ENCODE measurements at regions not wholly inside any gene's neighbourhood (a gene's known extent, or its start where the extent isn't known, plus 50 kb on each side); places are given as distances from the start of the nearest gene placed in this dataset.
A peak's percentile ranks its signal among the peaks of the same experiment; 100 is the strongest.

GRCh38 chr5:67983251-67984110 lies 232.1 kb upstream of the PIK3R1 start (continued):
- TF ChIP-seq ZNF18 (tag by site-specific recombination; IDR thresholded peaks at IDR 0.05) (no peak), ZNF366 (tag by site-specific recombination; conservative IDR thresholded peaks at IDR 0.05) (peak; percentile 88), ZNF510 (tag by site-specific recombination; IDR thresholded peaks at IDR 0.05; ENCODE audit: insufficient replicate concordance) (peak; percentile 48), ZNF692 (tag by site-specific recombination; IDR thresholded peaks at IDR 0.05) (peak; percentile 90), PRDM1 (tag by site-specific recombination; IDR thresholded peaks at IDR 0.05) (peak; percentile 38; the same call in 1 of the 2 replicates), ZEB2 (tag by site-specific recombination; IDR thresholded peaks at IDR 0.05) (peak; percentile 87), IKZF3 (tag by site-specific recombination; IDR thresholded peaks at IDR 0.05) (peak; percentile 67), ZNF2 (tag by site-specific recombination; IDR thresholded peaks at IDR 0.05) (0 out of 2 replicates have a peak, but pooled peaks have one; percentile 20), ZNF423 (tag by site-specific recombination; IDR thresholded peaks at IDR 0.05) (no peak), SP3 (tag by site-specific recombination; IDR thresholded peaks at IDR 0.05) (no peak), ZNF184 (tag by site-specific recombination; IDR thresholded peaks at IDR 0.05) (peak; percentile 77; the same call in 1 of the 2 replicates), ZNF24 (tag by site-specific recombination; IDR thresholded peaks at IDR 0.05) (peak; percentile 67; the same call in 1 of the 2 replicates), ZBTB17 (tag by site-specific recombination; IDR thresholded peaks at IDR 0.05) (0 out of 2 replicates have a peak, but pooled peaks have one; percentile 26), ZBTB44 (tag by site-specific recombination; IDR thresholded peaks at IDR 0.05) (no peak), ZNF660 (tag by site-specific recombination; IDR thresholded peaks at IDR 0.05) (peak; percentile 94), ZNF629 (tag by site-specific recombination; IDR thresholded peaks at IDR 0.05) (peak; percentile 62), ZNF830 (tag by site-specific recombination; IDR thresholded peaks at IDR 0.05; ENCODE audit: low read depth) (no peak), GLIS1 (tag by site-specific recombination; IDR thresholded peaks at IDR 0.05) (0 out of 2 replicates have a peak, but pooled peaks have one; percentile 10), BCL11B (tag by site-specific recombination; IDR thresholded peaks at IDR 0.05; ENCODE audit: low read depth) (no peak), ZNF664 (tag by site-specific recombination; IDR thresholded peaks at IDR 0.05) (0 out of 2 replicates have a peak, but pooled peaks have one; percentile 16), ZNF843 (tag by site-specific recombination; IDR thresholded peaks at IDR 0.05) (peak; percentile 65; the same call in 1 of the 2 replicates), ZNF792 (tag by site-specific recombination; IDR thresholded peaks at IDR 0.05) (no peak), ZNF626 (tag by site-specific recombination; IDR thresholded peaks at IDR 0.05) (0 out of 2 replicates have a peak, but pooled peaks have one; percentile 30), FEZF1 (tag by site-specific recombination; IDR thresholded peaks at IDR 0.05) (peak; percentile 74), GLIS2 (tag by site-specific recombination; IDR thresholded peaks at IDR 0.05) (no peak), BCL6B (tag by site-specific recombination; IDR thresholded peaks at IDR 0.05) (peak; percentile 63; the same call in 1 of the 2 replicates)
- TF ChIP-seq, protein P1, sequence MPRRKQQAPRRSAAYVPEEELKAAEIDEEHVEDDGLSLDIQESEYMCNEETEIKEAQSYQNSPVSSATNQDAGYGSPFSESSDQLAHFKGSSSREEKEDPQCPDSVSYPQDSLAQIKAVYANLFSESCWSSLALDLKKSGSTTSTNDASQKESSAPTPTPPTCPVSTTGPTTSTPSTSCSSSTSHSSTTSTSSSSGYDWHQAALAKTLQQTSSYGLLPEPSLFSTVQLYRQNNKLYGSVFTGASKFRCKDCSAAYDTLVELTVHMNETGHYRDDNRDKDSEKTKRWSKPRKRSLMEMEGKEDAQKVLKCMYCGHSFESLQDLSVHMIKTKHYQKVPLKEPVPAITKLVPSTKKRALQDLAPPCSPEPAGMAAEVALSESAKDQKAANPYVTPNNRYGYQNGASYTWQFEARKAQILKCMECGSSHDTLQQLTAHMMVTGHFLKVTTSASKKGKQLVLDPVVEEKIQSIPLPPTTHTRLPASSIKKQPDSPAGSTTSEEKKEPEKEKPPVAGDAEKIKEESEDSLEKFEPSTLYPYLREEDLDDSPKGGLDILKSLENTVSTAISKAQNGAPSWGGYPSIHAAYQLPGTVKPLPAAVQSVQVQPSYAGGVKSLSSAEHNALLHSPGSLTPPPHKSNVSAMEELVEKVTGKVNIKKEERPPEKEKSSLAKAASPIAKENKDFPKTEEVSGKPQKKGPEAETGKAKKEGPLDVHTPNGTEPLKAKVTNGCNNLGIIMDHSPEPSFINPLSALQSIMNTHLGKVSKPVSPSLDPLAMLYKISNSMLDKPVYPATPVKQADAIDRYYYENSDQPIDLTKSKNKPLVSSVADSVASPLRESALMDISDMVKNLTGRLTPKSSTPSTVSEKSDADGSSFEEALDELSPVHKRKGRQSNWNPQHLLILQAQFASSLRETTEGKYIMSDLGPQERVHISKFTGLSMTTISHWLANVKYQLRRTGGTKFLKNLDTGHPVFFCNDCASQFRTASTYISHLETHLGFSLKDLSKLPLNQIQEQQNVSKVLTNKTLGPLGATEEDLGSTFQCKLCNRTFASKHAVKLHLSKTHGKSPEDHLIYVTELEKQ (tag by site-specific recombination; IDR thresholded peaks at IDR 0.05; ENCODE audit: borderline replicate concordance): peak; percentile 76
- TF ChIP-seq, protein P2, sequence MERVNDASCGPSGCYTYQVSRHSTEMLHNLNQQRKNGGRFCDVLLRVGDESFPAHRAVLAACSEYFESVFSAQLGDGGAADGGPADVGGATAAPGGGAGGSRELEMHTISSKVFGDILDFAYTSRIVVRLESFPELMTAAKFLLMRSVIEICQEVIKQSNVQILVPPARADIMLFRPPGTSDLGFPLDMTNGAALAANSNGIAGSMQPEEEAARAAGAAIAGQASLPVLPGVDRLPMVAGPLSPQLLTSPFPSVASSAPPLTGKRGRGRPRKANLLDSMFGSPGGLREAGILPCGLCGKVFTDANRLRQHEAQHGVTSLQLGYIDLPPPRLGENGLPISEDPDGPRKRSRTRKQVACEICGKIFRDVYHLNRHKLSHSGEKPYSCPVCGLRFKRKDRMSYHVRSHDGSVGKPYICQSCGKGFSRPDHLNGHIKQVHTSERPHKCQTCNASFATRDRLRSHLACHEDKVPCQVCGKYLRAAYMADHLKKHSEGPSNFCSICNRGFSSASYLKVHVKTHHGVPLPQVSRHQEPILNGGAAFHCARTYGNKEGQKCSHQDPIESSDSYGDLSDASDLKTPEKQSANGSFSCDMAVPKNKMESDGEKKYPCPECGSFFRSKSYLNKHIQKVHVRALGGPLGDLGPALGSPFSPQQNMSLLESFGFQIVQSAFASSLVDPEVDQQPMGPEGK (tag by site-specific recombination; IDR thresholded peaks at IDR 0.05): 0 out of 2 replicates have a peak, but pooled peaks have one; percentile 19

Data from HEK293 (cell line).